ENCODE measurements at regions not wholly inside any gene's neighbourhood (a gene's known extent, or its start where the extent isn't known, plus 50 kb on each side); places are given as distances from the start of the nearest gene placed in this dataset.

- no peak for DNase-seq (ENCODE audit: low read depth)
- H3K4me3 ChIP-seq (ENCODE audit: low read depth, low read length), result no peak overlapping the region
- TF ChIP-seq CTCF (conservative IDR thresholded peaks at IDR 0.05; ENCODE audit: low read depth, low read length), result no peak
Observed at GRCh38 chr10:56585447-56586171, 224.6 kb upstream of the ZWINT start.

- TF ChIP-seq CTCF (conservative IDR thresholded peaks at IDR 0.05; ENCODE audit: low read depth, low read length), result no peak
- no peak overlapping the region for H3K4me3 ChIP-seq (ENCODE audit: low read depth, low read length)
- DNase-seq (ENCODE audit: low read depth), result no peak
Observed at GRCh38 chr10:56583316-56583715, 222.3 kb upstream of the ZWINT start.

- no peak overlapping the region for H3K4me3 ChIP-seq (ENCODE audit: low read depth, low read length)
- DNase-seq (ENCODE audit: low read depth), result no peak
- no peak for TF ChIP-seq CTCF (conservative IDR thresholded peaks at IDR 0.05; ENCODE audit: low read depth, low read length)
Observed at GRCh38 chr10:56567580-56567979, 206.5 kb upstream of the ZWINT start.

GRCh38 chr10:56561336-56561735, 200.3 kb upstream of the ZWINT start:
- H3K4me3 ChIP-seq (ENCODE audit: low read depth, low read length), result no peak overlapping the region
- DNase-seq (ENCODE audit: low read depth), result no peak
- no peak for TF ChIP-seq CTCF (conservative IDR thresholded peaks at IDR 0.05; ENCODE audit: low read depth, low read length)

- TF ChIP-seq CTCF (conservative IDR thresholded peaks at IDR 0.05; ENCODE audit: low read depth, low read length), result no peak
- H3K4me3 ChIP-seq (ENCODE audit: low read depth, low read length), result no peak overlapping the region
- no peak for DNase-seq (ENCODE audit: low read depth)
Observed at GRCh38 chr10:56551037-56551436, 190.0 kb upstream of the ZWINT start.

- no peak overlapping the region for H3K4me3 ChIP-seq (ENCODE audit: low read depth, low read length)
- DNase-seq (ENCODE audit: low read depth), result no peak
- no peak for TF ChIP-seq CTCF (conservative IDR thresholded peaks at IDR 0.05; ENCODE audit: low read depth, low read length)
Observed at GRCh38 chr10:56547163-56547562, 186.1 kb upstream of the ZWINT start.

- no peak for TF ChIP-seq CTCF (conservative IDR thresholded peaks at IDR 0.05; ENCODE audit: low read depth, low read length)
- peak; percentile 60 for DNase-seq (ENCODE audit: low read depth)
- H3K4me3 ChIP-seq (ENCODE audit: low read depth, low read length), result no peak overlapping the region
Observed at GRCh38 chr10:56537984-56538383, 176.9 kb upstream of the ZWINT start.

Measured in choroid plexus epithelial cell (primary cell).